ENCODE measurements at regions not wholly inside any gene's neighbourhood (a gene's known extent, or its start where the extent isn't known, plus 50 kb on each side); places are given as distances from the start of the nearest gene placed in this dataset.
"Not testable (repeated sequence)": the region's sequence is repeated elsewhere in the genome, so short reads cannot be mapped to it uniquely, and the experiment has no call there.

DNA sequence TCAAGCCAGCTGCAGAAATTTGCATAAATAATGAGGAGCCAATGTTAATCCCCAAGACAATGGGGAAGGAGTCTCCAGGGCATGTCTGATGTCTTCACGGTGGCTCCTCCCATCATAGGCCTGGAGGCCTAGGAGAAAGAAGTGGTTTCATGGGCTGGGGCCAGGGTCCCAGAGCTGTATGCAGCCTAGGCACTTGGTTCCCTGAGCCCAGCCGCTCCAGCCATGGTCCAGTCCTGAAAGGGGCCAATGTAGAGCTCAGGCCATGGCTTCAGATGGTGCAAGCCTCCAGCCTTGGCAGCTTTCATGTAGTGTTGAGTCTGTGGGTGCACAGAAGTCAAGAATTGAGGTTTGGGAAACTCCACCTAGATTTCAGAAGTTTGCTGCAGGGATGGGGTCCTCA, 628.2 kb upstream of the GRIA3 start:
- DNase-seq (ENCODE audit: low read depth) = no peak

DNA sequence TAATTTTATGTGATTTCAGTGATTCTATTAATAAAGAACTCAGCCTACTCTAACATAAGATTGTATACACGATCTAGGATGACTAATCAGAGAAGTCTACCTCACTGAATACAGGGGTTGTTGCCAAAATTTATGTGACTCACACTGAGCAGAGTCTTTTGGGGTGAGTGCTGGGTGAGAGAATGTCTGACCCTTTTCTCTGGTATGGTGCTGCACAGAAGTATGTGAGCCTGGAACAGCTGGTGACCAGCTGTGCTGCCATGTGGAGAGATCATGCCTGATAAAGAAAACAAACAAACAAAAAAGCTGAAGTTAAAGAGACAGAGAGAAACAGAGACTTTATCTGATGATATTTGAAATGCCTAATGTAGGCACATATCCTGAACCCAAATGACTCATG, 618.1 kb upstream of the GRIA3 start:
- peak; percentile 92 for DNase-seq (ENCODE audit: low read depth)

DNA sequence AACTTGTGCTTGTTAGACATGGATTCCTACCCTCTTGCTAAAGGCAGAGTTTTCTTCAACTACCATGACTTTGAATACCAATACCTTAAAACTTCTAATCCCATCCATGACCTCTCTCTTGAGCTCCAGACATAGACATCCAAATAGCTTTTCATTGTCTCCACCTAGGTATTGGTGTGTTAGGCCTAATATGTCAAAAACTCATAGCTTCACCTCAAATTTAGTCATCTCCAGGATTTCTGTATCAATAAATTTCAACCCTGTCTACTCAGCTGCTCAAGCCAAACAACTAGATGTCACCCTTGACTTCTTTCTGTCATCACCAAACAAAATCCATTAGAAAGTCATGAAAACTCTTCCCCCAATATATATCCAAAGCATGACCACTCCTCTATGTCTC, 617.7 kb upstream of the GRIA3 start:
- DNase-seq (ENCODE audit: low read depth) = no peak

DNA sequence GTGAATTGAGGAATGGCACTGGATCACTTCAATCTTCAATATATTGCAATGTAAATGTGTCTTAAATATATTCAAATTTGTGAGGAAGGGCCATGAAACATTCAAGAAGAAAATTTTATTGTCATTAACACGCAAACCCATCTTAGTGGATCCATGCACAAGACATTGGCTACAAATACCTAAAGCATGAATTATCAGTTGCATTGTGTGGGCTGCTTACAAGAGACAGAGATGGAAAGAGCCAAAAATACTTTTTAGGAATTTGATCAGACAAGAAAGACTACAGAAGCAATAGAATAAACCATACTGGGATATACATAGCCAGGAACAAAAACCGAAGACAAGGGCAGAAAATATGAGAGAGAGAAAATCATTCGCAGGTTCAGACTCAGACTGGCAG, 616.2 kb upstream of the GRIA3 start:
- no peak for DNase-seq (ENCODE audit: low read depth)

DNA sequence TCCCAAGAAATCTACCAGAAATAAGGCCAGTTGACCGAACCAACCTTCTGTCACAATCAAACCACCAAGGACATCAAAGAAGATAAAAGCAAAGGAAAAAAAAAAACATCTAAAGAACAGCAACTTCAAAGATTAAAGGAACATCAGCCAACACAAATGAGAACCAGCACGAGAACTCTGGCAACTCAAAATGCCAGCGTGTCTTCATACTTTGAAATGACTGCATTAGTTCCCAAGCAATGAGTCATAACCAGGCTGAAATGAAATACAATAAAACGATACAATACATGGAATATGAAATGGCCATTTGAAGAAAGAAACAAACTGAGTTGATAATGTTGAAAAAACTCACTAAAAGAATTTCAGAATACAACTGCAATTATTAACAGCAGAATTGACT, 611.6 kb upstream of the GRIA3 start:
- DNase-seq (ENCODE audit: low read depth) = no peak

DNA sequence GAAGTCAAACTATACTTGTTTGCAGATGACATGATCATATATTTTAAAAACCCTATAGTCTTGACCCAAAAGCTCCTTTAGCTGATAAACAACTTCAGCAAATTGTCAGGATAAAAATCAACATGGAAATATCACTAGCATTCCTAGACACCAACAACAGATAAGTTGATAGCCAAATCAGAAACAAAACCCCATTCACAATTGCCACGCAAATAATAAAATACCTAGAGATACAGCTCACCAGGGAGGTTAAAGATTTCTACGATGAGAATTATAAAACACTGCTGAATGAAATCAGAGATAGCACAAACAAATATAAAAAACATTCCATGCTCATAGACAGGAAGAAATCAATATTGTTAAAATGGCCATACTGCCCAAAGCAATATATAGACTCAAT, 605.0 kb upstream of the GRIA3 start:
- DNase-seq (ENCODE audit: low read depth) = no peak

DNA sequence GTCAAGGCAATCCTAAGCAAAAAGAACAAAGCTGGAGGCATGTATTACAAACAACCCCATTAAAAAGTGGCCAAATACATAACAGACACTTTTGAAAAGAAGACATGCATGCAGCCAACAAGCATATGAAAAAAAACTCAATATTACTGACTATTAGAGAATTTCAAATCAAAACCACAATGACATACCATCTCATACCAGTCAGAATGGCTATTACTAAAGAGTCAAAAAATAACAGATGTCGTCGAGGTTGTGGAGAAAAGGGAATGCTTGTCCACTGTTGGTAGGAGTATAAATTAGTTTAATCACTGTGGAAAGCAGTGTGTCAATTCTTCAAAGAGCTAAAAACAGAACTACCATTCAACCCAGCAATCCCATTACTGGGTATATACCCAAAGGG, 604.6 kb upstream of the GRIA3 start:
- no peak for DNase-seq (ENCODE audit: low read depth)

DNA sequence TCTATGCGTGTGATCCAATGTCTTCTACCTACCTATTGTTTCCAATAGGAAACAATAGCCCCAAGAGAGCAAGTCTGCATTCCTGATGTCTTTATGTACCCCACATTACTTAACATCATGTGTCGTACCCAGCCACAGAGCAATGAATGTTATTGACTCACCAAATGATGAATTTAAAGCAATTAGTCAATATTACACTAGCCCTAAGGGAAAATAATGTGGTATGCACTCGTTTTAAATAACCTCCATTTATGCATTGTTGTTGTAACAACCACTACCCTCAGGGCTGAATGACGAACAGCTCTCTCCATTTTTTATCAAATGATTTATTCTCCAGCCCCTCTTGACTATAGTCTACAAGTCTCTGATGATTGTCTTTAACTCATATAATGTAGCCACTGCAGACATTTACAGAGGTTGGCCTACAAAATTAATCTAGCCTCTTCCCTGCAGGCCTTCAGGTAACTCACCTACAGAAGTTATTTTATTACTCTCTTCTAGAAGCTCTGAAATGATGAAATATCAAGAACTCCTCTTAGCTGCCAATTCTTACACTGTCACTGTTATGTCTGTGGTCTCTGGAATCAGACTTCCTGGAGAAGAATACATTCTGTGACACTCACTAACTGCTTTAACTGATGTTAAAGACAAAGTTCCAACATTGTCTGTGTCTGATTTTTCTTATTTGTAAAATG, 601.7 kb upstream of the GRIA3 start:
- DNase-seq (ENCODE audit: low read depth) = peak; percentile 49

DNA sequence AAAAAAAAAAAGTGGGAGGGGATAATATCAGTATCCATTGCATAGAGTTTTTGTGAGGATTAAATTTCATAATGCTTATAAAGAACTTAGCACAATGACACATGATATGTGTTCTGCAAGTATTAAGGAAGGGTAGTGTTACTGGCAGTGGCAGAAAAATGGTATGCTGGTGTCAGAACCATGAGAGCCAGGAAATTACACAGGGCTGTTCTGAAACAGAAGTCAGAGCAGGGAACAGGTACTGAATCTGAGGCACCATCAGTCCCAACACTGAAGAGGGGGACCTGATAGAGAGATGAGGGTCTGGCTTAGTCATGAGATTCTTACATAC, 601.1 kb upstream of the GRIA3 start:
- DNase-seq (ENCODE audit: low read depth) = no peak

DNA sequence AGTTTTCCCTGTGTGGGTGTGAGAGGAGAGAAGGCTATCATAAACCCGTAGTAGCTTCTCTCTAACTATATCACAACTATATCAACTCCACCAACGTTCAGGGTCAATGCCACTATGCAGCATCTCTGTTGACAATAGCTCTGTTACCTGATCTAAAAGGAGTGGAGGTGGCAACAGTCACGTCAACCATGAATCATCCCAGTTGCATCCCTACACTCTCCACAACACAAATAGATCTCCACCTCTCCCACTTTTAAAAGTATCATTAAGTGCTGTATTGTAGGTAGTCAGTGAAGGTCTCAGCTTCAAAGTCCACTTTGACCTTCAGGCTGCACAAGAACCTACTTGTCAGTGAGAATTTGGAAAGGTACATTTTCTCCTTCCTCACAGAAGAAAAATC, 600.5 kb upstream of the GRIA3 start:
- no peak for DNase-seq (ENCODE audit: low read depth)

DNA sequence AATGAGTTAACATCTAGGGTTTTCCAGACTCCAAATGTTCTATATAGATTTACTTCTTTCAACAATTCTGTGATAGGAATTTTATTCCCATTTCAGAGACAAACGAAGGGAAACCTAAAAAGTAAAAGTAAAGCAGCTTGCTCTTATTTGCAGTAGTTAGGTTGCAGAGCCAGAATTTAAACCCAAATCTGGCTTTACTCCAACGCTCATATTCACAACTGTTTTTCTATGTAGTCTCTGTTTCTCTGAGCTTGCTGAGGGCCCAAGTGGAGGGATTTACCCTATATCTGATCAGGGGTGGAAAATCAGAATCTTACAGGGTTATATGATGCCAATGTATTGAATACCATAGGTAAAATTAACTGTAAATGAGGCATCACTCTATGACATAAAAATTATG, 599.1 kb upstream of the GRIA3 start:
- no peak for DNase-seq (ENCODE audit: low read depth)

DNA sequence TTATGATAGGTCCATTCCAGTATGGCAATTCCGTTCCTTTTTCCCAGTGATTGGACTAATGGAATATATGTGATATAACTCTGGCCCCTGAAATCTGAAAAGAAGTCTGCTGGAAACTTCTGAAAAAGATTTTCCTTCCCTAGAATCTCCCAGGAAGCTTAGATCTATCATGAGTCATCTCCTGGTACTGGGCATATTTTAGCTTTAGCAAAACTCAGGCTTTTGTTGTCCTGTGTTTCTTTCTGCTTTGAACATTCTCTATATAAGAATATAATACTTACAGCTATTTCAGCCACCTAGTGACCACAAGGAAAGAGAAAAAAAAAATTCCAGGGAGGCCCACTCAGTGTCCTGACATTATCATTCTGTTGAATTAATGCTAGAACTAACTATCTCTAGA, 597.2 kb upstream of the GRIA3 start:
- DNase-seq (ENCODE audit: low read depth) = no peak

DNA sequence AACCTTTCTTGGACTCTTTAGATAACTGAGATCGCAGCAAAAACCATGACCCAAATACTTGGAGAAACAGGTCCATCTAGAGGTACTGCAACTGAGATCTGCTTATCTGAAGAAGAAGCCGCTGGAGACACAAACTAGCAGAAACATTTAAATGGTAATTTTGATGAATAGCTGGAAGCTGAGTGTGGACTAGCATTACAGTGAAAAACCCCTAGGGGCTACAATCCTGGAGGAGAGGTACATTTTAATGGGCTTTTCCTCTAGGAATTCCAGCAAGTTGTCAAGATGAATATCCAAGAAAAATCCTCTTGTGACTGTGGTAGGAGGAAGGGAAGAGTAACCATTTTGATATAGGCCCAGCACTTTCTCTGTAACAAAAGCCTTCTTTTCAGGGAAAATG, 592.5 kb upstream of the GRIA3 start:
- DNase-seq (ENCODE audit: low read depth) = no peak

DNA sequence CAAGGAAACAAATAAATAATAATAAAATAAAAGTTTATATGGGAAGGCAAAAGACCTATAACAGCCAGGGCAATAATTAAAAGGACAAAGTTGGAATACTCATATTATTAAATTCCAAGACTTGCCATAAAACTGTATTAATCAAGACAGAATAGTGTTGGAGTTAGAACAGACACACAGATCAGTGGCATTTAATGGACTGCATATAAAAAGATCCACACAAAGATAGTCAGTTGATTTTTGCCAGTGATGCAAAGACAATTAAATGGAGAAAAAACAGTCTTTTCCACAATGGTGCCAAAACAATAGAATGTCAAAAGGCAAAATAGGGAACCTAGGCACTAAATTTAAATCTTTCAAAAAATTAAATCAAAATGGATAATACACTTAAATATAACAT, 587.1 kb upstream of the GRIA3 start:
- no peak for DNase-seq (ENCODE audit: low read depth)

DNA sequence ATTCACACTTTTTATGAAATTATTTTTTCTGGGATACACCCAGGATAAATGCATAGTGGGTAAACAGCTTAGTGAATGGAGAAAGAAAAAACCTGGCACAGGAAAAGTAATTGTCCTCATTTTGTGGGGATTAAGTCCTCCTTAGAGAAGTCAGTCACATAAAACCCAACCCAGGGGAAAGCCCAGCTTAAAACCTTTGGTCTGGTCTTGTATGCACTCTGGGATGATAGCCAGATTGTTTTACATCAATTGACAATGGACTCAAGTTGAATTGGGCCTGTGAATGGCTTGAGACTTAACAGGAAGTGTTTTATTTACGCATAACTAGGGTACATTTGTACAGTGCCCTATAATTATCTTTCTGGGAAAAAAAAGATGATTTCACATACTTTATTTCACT, 561.3 kb upstream of the GRIA3 start:
- no peak for DNase-seq (ENCODE audit: low read depth)

DNA sequence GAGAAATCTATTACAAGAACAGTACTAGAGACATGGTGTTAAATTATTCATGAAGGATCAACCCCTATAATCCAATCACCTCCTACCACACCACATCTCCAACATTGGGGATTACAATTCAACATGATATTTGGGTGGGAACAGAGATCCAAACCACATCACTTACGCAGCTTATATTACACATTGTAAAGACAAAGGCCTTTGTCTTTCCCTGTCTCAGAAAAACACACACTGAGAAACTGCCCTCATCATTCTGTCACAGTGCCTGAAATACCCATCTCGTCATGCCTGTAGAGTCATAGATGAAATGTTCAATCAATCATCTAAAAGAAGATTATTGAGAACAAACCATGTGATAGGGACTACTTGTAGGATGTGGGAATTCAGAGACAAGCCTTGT, 558.8 kb upstream of the GRIA3 start:
- no peak for DNase-seq (ENCODE audit: low read depth)

DNA sequence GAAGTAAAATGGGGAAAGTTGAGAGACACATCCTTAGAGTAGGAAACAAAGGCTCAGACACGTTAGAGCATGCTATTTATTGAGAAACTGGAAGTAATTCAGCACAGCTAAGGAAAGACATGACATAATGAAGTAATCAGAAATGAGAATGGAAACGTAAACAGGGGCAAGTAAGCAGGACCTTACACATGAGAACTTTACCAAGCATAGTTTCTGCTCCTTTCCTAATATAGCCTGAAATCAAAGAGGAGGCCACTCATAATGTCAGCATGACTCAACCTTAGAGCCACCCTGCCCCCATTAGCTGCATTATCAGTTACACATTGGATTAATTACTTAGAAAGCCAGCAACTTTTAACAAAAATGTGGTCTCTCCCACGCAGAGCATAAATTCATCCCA, 558.3 kb upstream of the GRIA3 start:
- peak; percentile 66 for DNase-seq (ENCODE audit: low read depth)

DNA sequence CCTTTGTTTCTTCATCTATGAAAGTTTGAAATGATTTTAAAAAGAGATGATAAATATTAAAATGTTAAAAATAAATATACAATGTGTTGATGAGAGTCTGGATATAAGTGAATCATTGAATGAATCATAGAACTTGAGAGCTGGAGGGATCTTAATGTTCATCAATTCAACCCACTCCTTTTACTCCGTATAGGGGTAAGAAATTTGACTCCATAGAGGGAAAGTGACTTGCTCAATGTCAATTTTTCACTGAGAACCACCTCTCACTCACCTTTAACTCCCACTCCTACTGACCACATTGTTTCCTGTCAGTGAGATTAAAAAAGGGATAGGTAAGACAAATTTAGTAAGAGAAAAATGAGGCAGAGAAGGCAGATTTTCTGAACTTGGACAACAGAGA, 557.2 kb upstream of the GRIA3 start:
- peak; percentile 10 for DNase-seq (ENCODE audit: low read depth)

DNA sequence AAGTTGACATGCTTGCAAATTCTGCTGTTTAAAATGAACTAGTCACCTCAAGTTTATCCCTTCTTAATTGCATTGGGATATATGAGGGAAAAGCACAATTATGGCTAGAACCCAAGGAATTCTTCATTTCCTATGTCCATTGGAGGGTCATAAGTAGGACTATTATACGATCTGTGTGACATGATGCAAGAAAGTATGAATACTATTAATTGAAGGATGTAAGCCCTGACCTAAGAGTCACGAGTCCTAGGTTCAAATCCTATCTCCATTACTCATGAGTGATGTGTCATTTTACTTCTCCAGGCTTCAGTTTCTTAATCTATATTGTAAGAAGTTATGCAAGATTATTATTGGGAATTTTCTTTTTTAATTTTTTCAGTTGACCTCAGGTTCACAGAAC, 542.9 kb upstream of the GRIA3 start:
- no peak for DNase-seq (ENCODE audit: low read depth)

DNA sequence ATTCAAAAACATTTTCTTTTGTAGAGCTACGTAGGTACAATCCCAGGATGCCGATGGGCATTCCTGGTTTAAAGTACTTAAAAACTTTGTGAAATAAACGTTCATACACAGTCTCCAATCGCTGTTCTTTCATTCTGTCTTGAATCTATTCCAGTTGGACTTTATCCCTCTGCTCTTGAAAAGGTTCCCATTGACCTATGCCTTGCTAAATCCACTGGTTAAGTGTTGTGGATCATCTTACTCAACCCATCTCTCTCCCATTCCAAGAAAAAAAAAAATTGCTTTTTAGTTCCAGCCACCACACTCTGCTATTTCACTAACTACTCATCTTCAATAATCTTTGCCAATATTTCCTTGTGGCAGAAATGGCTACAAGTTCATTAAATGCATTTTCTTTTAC, 542.3 kb upstream of the GRIA3 start:
- peak; percentile 11 for DNase-seq (ENCODE audit: low read depth)

DNA sequence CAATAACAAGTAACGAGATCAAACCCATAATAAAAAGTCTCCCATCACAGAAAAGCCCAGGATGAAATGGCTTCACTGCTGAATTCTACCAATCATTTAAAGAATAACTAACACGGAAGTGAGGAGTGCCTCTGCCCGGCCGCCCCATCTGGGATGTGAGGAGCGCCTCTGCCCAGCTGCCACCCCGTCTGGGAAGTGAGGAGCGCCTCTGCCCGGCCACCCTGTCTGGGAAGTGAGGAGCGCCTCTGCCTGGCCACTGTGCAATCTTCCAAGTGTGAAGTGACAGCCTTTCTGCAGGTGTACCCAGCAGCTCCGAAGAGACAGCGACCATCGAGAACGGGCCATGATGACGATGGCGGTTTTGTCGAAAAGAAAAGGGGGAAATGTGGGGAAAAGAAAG, 528.8 kb upstream of the GRIA3 start:
- DNase-seq (ENCODE audit: low read depth) = not testable (repeated sequence)

DNA sequence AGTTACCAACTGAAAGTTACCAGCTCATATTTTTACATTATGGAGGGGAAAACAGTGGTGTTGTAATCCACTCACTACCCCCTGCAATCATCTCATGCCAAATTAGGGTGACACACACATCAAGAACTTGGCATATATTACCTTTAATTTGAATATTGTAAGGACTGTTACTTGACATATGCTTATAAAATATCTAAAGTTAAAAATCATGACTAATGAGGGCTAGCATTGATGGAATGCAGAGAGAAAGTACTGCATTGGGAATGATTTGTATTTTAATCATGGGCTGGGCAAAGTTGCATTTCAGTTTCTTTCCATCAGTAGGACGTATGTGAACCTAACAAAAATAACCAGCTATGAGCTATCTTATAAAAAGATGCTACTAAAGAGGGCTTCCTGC, 517.5 kb upstream of the GRIA3 start:
- DNase-seq (ENCODE audit: low read depth) = no peak

DNA sequence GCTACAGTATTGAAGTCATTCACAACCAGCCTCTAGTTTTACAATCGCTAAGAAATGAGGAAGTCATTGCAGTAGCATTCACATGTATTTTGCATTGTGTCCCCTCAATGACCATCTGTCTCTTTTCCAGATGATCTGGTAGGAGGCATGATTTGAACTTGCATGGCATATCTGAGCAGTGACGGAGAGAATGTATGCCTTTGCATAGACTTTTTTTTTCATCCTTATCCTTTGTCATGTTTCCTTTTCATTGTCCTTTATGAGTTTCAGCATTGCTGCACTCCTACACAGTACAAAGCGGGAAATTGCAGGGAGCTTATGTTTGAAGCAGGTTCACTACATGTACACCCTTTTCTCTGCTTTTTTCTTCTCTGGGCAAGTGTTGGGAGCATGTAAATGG, 516.4 kb upstream of the GRIA3 start:
- no peak for DNase-seq (ENCODE audit: low read depth)

DNA sequence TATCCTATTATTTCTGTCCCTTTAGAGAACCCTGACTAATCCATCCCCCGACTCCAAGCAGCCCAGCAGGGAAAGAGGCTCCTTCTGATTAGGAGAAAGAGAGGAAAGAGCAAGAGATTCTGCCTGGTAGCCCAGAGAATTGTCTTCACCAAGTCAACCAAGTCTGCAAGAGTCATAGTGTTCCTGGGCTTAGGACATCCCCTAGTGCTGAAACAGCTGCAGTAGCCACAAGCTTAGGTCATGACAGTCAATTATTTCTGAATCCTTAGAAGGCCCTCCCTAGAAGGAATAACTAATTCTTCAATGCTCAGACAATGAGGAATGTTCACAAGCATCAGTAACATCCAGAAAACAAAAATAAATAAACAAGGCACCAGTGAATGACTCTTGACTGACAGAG, 480.3 kb upstream of the GRIA3 start:
- DNase-seq (ENCODE audit: low read depth) = no peak

DNA sequence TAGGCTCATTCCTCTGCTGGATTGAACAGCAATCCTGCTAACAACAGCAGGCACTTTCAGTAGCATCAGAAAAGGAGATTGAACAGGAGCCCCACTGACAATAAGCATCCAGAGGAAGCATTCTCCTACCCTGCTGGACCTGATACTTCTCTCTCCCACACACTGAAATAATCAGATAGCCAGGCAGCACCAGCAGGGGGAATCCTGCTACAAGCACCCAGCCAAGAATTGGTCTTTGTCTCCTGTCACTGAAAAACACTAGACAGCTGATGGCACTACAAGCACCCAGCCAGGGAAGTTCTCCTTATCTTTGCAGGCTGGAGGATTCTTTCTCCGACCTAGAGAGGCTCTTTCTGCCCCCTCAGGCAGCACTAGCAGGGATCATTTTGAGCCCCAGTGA, 444.3 kb upstream of the GRIA3 start:
- DNase-seq (ENCODE audit: low read depth) = no peak
